GM12874 (cell line): ENCODE measurements at regions not wholly inside any gene's neighbourhood (a gene's known extent, or its start where the extent isn't known, plus 50 kb on each side); places are given as distances from the start of the nearest gene placed in this dataset.

Source experiments
- TF ChIP-seq, protein P1 (sequence below): IDR thresholded peaks from 2 replicates; pipeline ENCODE4 v1.5.1; 2011; ENCODE audit warnings: low read depth, mild to moderate bottlenecking, control low read depth, low read length, moderate library complexity; ENCODE audit not compliant: insufficient read depth

DNA sequence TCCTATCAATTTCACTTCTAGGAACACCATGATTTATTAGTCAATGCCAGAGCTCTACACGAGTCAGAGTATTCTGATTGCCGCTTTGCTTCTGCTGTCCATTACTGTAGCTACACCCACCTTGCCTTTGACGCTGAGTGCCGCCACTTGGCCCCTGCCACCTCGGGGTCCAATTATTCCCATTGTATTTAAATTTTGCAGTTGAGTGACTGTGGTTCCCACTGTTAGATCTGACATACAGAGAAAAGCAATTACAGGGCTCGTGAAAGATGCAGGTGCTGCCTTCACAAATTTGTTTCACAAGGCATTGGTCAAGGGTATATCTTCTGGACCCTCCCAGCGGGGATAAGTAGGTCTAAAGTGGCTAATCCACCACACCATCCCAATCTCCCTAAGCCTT is 428.9 kb downstream of the SIPA1L2 start:
- TF ChIP-seq, protein P1, sequence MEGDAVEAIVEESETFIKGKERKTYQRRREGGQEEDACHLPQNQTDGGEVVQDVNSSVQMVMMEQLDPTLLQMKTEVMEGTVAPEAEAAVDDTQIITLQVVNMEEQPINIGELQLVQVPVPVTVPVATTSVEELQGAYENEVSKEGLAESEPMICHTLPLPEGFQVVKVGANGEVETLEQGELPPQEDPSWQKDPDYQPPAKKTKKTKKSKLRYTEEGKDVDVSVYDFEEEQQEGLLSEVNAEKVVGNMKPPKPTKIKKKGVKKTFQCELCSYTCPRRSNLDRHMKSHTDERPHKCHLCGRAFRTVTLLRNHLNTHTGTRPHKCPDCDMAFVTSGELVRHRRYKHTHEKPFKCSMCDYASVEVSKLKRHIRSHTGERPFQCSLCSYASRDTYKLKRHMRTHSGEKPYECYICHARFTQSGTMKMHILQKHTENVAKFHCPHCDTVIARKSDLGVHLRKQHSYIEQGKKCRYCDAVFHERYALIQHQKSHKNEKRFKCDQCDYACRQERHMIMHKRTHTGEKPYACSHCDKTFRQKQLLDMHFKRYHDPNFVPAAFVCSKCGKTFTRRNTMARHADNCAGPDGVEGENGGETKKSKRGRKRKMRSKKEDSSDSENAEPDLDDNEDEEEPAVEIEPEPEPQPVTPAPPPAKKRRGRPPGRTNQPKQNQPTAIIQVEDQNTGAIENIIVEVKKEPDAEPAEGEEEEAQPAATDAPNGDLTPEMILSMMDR, result no peak

DNA sequence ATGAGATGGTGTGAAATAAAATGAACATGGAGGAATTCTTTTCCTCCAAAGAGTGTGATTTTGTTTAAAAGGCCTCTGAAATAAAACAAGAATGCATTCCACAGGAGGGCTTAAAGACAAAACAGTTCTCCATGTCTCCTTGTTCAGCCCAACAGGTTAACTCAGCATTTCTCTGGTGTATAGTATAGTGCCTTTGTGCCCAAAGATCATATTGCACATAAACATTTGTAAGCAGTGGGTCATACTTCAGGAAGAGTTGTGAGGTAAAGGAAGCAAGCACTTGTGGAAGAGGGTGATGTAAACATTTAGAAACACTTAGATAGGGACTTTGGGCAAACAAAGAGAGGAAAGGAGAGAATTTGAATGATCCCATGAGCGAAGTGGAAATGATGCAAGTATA is 433.9 kb downstream of the SIPA1L2 start:
- TF ChIP-seq, protein P1, result no peak

DNA sequence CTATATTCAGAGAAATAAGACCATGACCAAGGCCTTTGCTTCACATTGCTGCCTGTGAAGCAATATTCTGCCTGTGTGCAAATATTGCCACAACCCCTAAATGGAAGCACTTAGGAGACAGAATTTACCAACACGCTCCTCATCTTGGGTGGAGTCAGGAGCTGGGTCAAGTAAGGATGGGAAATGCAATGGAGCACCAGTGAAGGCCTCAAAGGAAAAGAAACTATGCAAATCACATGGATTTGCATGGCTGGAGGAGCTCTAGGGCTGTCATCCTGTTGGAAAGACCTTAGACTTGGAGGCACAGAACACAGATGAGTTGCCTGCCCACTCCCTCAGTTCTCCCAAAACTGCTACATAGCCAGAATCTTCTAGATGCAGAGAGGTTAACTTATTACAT is 435.5 kb downstream of the SIPA1L2 start:
- TF ChIP-seq, protein P1, result no peak

DNA sequence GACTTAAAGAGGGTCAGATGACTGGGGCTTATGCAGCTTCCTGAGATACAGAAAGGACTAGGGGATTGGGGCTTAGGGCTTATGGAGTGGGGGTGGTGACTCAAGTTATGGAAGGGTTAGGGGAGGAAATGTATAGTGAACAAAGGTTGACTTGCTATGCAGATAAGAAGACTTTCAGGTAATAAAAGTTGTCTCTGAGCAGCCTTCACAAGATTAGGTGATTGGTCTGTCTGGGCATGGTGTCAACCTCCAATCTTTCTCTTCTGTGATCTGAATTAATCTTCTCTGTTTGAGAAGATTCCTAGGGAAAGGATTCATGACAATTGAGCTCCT is 436.5 kb downstream of the SIPA1L2 start:
- TF ChIP-seq, protein P1, result no peak

DNA sequence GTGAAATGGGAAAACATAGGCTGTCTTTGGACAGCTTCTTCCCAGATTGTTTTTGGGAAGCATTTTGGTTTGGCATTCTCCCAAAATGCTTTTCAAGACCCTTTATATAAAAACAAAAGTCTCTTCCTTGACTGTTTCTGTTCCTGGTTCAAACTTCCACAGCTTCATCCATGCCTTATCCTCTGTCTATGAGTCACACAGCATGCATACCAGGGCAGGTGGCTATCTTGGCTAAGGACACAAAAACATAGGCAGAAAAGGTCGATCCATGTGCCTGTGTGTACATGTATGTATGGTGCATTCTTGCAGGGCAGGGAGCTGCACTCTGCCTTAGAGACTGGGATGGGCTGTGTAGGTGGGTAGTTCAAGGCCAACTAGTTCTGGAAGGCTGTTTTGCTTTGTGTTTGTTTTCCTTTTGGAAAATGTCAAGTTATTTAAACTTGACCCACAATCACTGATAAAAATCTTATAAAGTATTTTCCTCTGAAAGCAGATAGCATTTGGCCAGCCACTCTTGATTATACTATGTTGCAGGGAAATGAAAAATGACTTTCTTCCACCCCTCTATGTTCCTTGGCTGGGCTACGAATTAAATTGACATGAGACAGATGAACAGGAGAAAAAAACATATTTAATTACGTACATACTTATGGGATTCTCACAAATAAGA is 437.0 kb downstream of the SIPA1L2 start:
- TF ChIP-seq, protein P1, result no peak

DNA sequence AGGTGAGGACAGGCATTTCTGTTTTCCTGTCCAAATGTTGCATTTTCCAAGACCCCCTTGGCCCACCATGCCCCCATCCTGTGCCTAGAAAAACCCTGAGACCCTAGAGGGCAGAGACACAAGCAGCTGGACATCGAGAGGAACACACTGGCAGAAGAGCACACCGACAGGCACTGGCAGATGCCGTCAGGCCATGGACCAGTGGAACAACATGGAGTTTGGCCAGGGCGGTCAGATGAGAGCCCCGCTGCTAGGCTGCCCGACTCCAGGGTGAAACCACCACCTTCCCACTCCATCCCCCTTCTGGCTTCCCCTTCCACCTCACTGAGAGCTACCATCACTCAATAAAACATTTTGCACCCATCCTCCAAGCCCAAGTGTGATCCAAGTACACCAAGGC is 438.4 kb downstream of the SIPA1L2 start:
- TF ChIP-seq, protein P1, result no peak

DNA sequence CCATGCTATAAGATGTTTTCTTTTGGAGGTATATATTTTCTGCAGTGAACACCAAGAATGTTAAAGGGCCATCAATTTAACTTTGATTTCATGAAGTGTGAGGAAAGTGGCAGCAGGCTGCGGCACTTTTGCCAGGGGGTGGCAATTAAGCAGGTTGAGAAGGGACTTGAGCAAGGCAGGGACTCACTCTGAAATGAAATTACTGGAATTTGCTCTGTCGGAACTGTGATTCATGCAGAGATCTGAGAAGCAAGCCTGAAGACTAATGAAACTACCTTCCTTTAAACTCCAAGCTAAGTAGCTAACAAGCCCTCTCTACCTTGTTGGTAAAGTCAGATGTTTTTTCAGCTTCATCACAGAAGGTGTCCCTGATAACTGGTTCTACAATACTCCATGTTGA is 441.6 kb downstream of the SIPA1L2 start:
- TF ChIP-seq, protein P1, result no peak

DNA sequence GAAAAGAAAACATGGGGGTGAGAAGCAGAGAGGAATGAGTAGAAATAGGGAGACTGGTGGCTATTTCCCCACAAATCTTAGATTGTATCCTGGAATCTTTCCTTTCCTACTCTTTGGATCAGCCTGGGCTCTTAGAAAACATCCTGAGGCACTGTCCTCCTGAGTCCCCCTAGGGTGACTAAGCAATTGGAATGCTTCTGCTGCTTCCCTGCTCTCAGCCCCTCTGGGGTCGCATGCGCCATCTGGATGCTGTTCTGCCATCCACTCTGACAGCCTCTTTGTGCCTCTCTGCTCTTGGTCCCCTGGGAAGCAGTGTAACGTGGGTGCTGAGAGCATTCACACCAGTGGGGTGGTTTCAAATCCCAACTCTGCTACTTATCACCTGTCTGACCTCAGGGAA is 443.0 kb downstream of the SIPA1L2 start:
- TF ChIP-seq, protein P1, result no peak
